ENCODE measurements at regions not wholly inside any gene's neighbourhood (a gene's known extent, or its start where the extent isn't known, plus 50 kb on each side); places are given as distances from the start of the nearest gene placed in this dataset.
"Not testable (repeated sequence)": the region's sequence is repeated elsewhere in the genome, so short reads cannot be mapped to it uniquely, and the experiment has no call there.

- no peaks in the 10 kb centered on the region for H3K9me2 ChIP-seq (replicated peaks; ENCODE audit: insufficient read depth, low read length)
- H3K4me2 ChIP-seq (ENCODE audit: low read depth, low read length, poor library complexity, severe bottlenecking): no peak overlapping the region
- H3K4me3 ChIP-seq (ENCODE audit: insufficient read depth, low read length, poor library complexity, severe bottlenecking): no peak overlapping the region
- no peaks in the 10 kb centered on the region for H4K20me1 ChIP-seq (ENCODE audit: low read depth, low read length)
- no peaks in the 10 kb centered on the region for H3K9me3 ChIP-seq (ENCODE audit: insufficient read depth, low read length)
- no peak overlapping the region for H3K27ac ChIP-seq (ENCODE audit: low read depth, low read length)
- no peaks in the 10 kb centered on the region for H3F3A ChIP-seq (ENCODE audit: insufficient read depth)
- no peaks in the 10 kb centered on the region for H3K27me3 ChIP-seq (ENCODE audit: low read length)
- H3K79me2 ChIP-seq (ENCODE audit: insufficient read depth, low read length): no peaks in the 10 kb centered on the region
- H3K36me3 ChIP-seq (ENCODE audit: low read length): no peaks in the 10 kb centered on the region
- TF ChIP-seq CTCF (IDR thresholded peaks at IDR 0.05; ENCODE audit: insufficient read depth, low read length, poor library complexity, severe bottlenecking): no peak
- no peak for TF ChIP-seq EZH2phosphoT487 (conservative IDR thresholded peaks at IDR 0.05; ENCODE audit: low read length)
- H2AFZ ChIP-seq (ENCODE audit: low read depth, low read length, severe bottlenecking): no peak overlapping the region
- H3K9ac ChIP-seq (ENCODE audit: low read length): no peak overlapping the region
These were observed 251.6 kb upstream of the FAM78B start for GRCh38 chr1:166418344-166418933.

- H3K4me3 ChIP-seq (ENCODE audit: insufficient read depth, low read length, poor library complexity, severe bottlenecking); H3F3A ChIP-seq (ENCODE audit: insufficient read depth); H3K27me3 ChIP-seq (ENCODE audit: low read length); H3K36me3 ChIP-seq (ENCODE audit: low read length); H3K9ac ChIP-seq (ENCODE audit: low read length); H3K9me3 ChIP-seq (ENCODE audit: insufficient read depth, low read length); H4K20me1 ChIP-seq (ENCODE audit: low read depth, low read length); H3K9me2 ChIP-seq (replicated peaks; ENCODE audit: insufficient read depth, low read length); H3K27ac ChIP-seq (ENCODE audit: low read depth, low read length); H3K79me2 ChIP-seq (ENCODE audit: insufficient read depth, low read length); H2AFZ ChIP-seq (ENCODE audit: low read depth, low read length, severe bottlenecking); H3K4me2 ChIP-seq (ENCODE audit: low read depth, low read length, poor library complexity, severe bottlenecking): not testable (repeated sequence)
These were observed 255.8 kb upstream of the FAM78B start for GRCh38 chr1:166422586-166422985.

GRCh38 chr1:166432655-166433054 is 265.9 kb upstream of the FAM78B start:
- Histone ChIP-seq H3K27ac (ENCODE audit: low read depth, low read length) (no peak overlapping the region), H3K9ac (ENCODE audit: low read length) (no peak overlapping the region), H3K4me3 (ENCODE audit: insufficient read depth, low read length, poor library complexity, severe bottlenecking) (no peak overlapping the region), H4K20me1 (ENCODE audit: low read depth, low read length) (no peaks in the 10 kb centered on the region), H3K79me2 (ENCODE audit: insufficient read depth, low read length) (no peaks in the 10 kb centered on the region), H3K9me2 (replicated peaks; ENCODE audit: insufficient read depth, low read length) (no peaks in the 10 kb centered on the region), H2AFZ (ENCODE audit: low read depth, low read length, severe bottlenecking) (no peak overlapping the region), H3K36me3 (ENCODE audit: low read length) (no peaks in the 10 kb centered on the region), H3K9me3 (ENCODE audit: insufficient read depth, low read length) (no peaks in the 10 kb centered on the region), H3K27me3 (ENCODE audit: low read length) (no peaks in the 10 kb centered on the region), H3K4me2 (ENCODE audit: low read depth, low read length, poor library complexity, severe bottlenecking) (no peak overlapping the region), H3F3A (ENCODE audit: insufficient read depth) (no peaks in the 10 kb centered on the region)
- no peak for TF ChIP-seq EZH2phosphoT487 (conservative IDR thresholded peaks at IDR 0.05; ENCODE audit: low read length)
- TF ChIP-seq CTCF (IDR thresholded peaks at IDR 0.05; ENCODE audit: insufficient read depth, low read length, poor library complexity, severe bottlenecking): no peak

- H3K27ac ChIP-seq (ENCODE audit: low read depth, low read length); H3K36me3 ChIP-seq (ENCODE audit: low read length); H4K20me1 ChIP-seq (ENCODE audit: low read depth, low read length); H3K4me2 ChIP-seq (ENCODE audit: low read depth, low read length, poor library complexity, severe bottlenecking); H3K4me3 ChIP-seq (ENCODE audit: insufficient read depth, low read length, poor library complexity, severe bottlenecking); H3K79me2 ChIP-seq (ENCODE audit: insufficient read depth, low read length); H3K27me3 ChIP-seq (ENCODE audit: low read length); H3K9me3 ChIP-seq (ENCODE audit: insufficient read depth, low read length); H3F3A ChIP-seq (ENCODE audit: insufficient read depth); H2AFZ ChIP-seq (ENCODE audit: low read depth, low read length, severe bottlenecking); H3K9ac ChIP-seq (ENCODE audit: low read length); H3K9me2 ChIP-seq (replicated peaks; ENCODE audit: insufficient read depth, low read length): not testable (repeated sequence)
These were observed 266.9 kb upstream of the FAM78B start for GRCh38 chr1:166433404-166434304.
